Transverse colon (tissue), 4 donors: ENCODE measurements at regions not wholly inside any gene's neighbourhood (a gene's known extent, or its start where the extent isn't known, plus 50 kb on each side); places are given as distances from the start of the nearest gene placed in this dataset.

ENCODE experiments used
- DNase-seq: peaks from one replicate; pipeline ENCODE4 v3.0.0-alpha.2; 2019
- H3K27ac ChIP-seq, 4 donors: fragments of 200-600 bp; sonication (generic); 2 replicates each; pipeline ENCODE4 v1.5.1; 2016 to 2018; ENCODE audit warnings: inconsistent platforms in 4 of 4
- H3K27me3 ChIP-seq: fragments of 200-600 bp; sonication (generic); 2 replicates; pipeline ENCODE4 v1.5.1; 2017; ENCODE audit warnings: inconsistent platforms
- H3K36me3 ChIP-seq, 4 donors: fragments of 200-600 bp; sonication (generic); 2 replicates each; pipeline ENCODE4 v1.5.1; 2017 to 2019; ENCODE audit warnings: inconsistent platforms in 4 of 4
- H3K4me1 ChIP-seq, 4 donors: fragments of 200-600 bp; sonication (generic); 2 replicates each; pipeline ENCODE4 v1.5.1; 2017 to 2020; ENCODE audit warnings: inconsistent platforms in 4 of 4
- H3K4me3 ChIP-seq, 4 donors: fragments of 200-600 bp; sonication (generic); 1 replicate in 1 of 4; 2 replicates in 3 of 4; pipeline versions ENCODE4 v1.5.1 to v1.6.1; 2017 to 2019; ENCODE audit warnings: inconsistent platforms in 4 of 4
- H3K9me3 ChIP-seq, 2 donors: fragments of 200-600 bp; sonication (generic); 2 replicates each; pipeline ENCODE4 v1.5.1; 2017 to 2019; ENCODE audit warnings: inconsistent platforms in 2 of 2
- EP300 ChIP-seq: sonication (generic); formaldehyde crosslinking; IDR thresholded peaks from one replicate; pipeline ENCODE4 v1.6.1; 2017; ENCODE audit warnings: antibody characterized with exemption, low read depth
- POLR2A ChIP-seq: fragments of 450-650 bp; IDR thresholded peaks from one replicate; pipeline ENCODE4 v1.6.1; 2016; ENCODE audit warnings: antibody characterized with exemption, mild to moderate bottlenecking, moderate library complexity
- POLR2AphosphoS5 ChIP-seq, 3 donors: sonication (generic); formaldehyde crosslinking; IDR thresholded peaks; one replicate each; pipeline ENCODE4 v1.6.1; 2016; ENCODE audit warnings: antibody characterized with exemption in 3 of 3
- WGBS, 2 donors: methylation state at CpG; one replicate each; pipeline ENCODE4 v1.1.5; 2018; ENCODE audit warnings: low coverage in 1 of 2; 5-methylcytosine and 5-hydroxymethylcytosine counted together
- in situ Hi-C, 4 donors: fragments of 200-750 bp; cut with MboI; loops; one replicate each; pipeline versions ENCODE4 v1.15.0 to v1.15.1; 2017; ENCODE audit warnings: low sequenced_read_pairs in 3 of 4, low pct_ligation_motif_present in 1 of 4, low pct_unique_long_range_greater_than_20kb in 1 of 4
- intact Hi-C: fragments of 100-400 bp; cut with DNase I; formaldehyde crosslinking; loops from one replicate; pipeline ENCODE4 v1.15.1; 2023; ENCODE audit warnings: low total_unique reads
- TF ChIP-seq, protein P1 (sequence below), 5 experiments: fragments of 200-600 bp in 3 of 5; fragments of 450-650 bp in 2 of 5; sonication (generic) in 3 of 5; IDR thresholded peaks; 1 replicate in 2 of 5; 2 replicates in 3 of 5; pipeline ENCODE4 v1.5.1; 2016 to 2017; ENCODE audit warnings: antibody characterized with exemption in 5 of 5, inconsistent platforms in 3 of 5, mild to moderate bottlenecking in 2 of 5, moderate library complexity in 1 of 5

DNA sequence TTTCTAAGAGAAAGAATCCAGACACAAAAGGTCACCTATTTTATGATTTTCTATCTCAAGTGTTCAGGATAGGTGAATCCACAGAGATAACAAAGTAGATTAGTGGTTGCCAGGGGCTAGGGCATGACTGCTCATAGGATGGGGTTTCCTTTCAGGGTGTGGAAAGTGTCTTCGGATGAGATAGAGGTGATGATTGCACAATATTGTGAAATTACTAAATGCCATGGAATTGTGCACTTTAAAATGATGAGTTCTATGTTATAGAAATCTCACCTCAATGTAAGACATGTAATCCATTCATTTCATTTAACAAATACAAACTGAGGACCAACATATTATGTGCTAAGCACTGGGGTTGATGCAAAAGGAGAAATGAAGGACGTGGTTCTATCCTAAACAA lies 76.4 kb upstream of the GALNT17 start:
- Histone ChIP-seq H3K9me3 (peaks cover 11 to 12% of the 10 kb centered on the region in 2 donors), H3K36me3 (no peaks in the 10 kb centered on the region), H3K27me3 (no peaks in the 10 kb centered on the region), H3K27ac (no peak overlapping the region), H3K4me3 (no peak overlapping the region), H3K4me1 (no peaks in the 10 kb centered on the region)
- intact Hi-C loops, result no loop called here
- 49 to 65% methylated on average over 2 of the region's 2 CpGs for WGBS, 2 donors
- TF ChIP-seq EP300 (no peak), POLR2AphosphoS5 (IDR thresholded peaks at IDR 0.05) (no peak), POLR2A (no peak)
- TF ChIP-seq, protein P1, sequence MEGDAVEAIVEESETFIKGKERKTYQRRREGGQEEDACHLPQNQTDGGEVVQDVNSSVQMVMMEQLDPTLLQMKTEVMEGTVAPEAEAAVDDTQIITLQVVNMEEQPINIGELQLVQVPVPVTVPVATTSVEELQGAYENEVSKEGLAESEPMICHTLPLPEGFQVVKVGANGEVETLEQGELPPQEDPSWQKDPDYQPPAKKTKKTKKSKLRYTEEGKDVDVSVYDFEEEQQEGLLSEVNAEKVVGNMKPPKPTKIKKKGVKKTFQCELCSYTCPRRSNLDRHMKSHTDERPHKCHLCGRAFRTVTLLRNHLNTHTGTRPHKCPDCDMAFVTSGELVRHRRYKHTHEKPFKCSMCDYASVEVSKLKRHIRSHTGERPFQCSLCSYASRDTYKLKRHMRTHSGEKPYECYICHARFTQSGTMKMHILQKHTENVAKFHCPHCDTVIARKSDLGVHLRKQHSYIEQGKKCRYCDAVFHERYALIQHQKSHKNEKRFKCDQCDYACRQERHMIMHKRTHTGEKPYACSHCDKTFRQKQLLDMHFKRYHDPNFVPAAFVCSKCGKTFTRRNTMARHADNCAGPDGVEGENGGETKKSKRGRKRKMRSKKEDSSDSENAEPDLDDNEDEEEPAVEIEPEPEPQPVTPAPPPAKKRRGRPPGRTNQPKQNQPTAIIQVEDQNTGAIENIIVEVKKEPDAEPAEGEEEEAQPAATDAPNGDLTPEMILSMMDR (IDR thresholded peaks at IDR 0.05), result no peak
- in situ Hi-C loops, result no loop called here
- DNase-seq, result no peak

DNA sequence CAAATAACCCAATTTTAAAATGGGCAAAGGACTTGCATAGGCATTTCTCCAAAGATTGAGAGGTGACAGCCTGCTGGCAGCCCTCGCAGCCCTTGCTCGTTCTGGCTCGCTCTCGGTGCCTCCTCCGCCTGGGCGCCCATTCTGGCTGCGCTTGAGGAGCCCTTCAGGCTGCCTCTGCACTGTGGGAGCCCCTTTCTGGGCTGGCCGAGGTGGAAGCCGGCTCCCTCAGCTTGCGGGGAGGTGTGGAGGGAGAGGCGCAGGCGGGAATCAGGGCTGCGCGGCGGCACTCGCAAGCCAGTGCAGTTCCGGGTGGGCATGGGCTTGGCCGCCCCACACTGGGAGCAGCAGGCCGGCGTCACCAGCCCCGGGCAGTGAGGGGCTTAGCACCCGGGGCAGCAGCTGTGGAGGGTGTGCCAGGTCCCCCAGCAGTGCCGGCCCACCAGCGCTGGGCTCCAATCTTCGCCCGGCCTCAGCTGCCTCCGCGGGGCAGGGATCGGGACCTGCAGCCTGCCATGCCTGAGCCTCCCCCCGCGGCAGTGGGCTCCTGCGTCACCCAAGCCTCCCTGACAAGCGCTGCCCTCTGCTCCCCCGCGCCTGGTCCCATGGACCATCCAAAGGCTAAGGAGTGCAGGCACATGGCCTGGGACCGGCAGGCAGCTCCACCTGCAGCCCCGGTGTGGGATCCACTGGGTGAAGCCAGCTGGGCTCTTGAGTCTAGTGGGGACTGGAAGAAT lies 54.0 kb upstream of the GALNT17 start:
- intact Hi-C loops, result no loop called here
- in situ Hi-C loops, result no loop called here
- no peak overlapping the region for H3K4me3 ChIP-seq
- 73 to 96% methylated on average over 3 to 37 of the region's 37 CpGs for WGBS, 2 donors
- H3K36me3 ChIP-seq, result no peaks in the 10 kb centered on the region
- DNase-seq, result no peak
- H3K27ac ChIP-seq, result no peak overlapping the region
- TF ChIP-seq POLR2A (no peak), POLR2AphosphoS5 (IDR thresholded peaks at IDR 0.05) (no peak), EP300 (no peak)
- TF ChIP-seq, protein P1 (IDR thresholded peaks at IDR 0.05), result no peak
- H3K4me1 ChIP-seq, result no peaks in the 10 kb centered on the region
- H3K9me3 ChIP-seq, result peaks cover 3 to 13% of the 10 kb centered on the region in 2 donors
- no peaks in the 10 kb centered on the region for H3K27me3 ChIP-seq
